ENCODE measurements at regions not wholly inside any gene's neighbourhood (a gene's known extent, or its start where the extent isn't known, plus 50 kb on each side); places are given as distances from the start of the nearest gene placed in this dataset.

DNA sequence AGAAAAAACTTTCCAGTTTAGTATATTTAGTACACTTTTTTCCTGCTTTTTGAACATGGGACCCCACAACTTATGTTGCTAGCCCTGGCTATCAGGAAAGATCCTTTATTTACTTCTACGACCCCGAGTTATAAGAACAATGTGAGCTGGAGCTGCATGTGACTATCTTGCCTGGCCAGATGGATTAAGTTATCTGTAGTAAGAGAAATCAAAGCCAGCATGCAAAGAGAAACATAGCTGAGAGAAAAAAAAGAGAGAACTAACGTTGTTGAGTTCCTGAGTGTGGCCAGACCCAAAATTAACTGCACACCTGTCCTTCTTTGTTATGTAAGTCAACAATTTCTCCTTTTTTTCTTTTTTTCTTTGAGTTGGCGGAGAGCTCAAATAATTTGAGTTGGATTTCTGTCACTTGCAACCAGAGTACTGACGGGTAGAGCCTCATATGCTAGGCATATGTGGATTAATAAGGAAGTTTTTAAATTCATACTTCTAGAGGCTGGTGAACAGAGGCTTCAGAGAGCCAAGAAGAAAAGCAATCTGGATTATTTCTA, 219.5 kb downstream of the HACE1 start:
- TF ChIP-seq, protein P1, sequence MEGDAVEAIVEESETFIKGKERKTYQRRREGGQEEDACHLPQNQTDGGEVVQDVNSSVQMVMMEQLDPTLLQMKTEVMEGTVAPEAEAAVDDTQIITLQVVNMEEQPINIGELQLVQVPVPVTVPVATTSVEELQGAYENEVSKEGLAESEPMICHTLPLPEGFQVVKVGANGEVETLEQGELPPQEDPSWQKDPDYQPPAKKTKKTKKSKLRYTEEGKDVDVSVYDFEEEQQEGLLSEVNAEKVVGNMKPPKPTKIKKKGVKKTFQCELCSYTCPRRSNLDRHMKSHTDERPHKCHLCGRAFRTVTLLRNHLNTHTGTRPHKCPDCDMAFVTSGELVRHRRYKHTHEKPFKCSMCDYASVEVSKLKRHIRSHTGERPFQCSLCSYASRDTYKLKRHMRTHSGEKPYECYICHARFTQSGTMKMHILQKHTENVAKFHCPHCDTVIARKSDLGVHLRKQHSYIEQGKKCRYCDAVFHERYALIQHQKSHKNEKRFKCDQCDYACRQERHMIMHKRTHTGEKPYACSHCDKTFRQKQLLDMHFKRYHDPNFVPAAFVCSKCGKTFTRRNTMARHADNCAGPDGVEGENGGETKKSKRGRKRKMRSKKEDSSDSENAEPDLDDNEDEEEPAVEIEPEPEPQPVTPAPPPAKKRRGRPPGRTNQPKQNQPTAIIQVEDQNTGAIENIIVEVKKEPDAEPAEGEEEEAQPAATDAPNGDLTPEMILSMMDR (IDR thresholded peaks at IDR 0.05; ENCODE audit: partially characterized antibody, unreplicated experiment) = no peak
- no peak overlapping the region for H3K4me3 Mint-ChIP-seq (ENCODE audit: unreplicated experiment)
- no peaks in the 10 kb centered on the region for H3K27me3 Mint-ChIP-seq (ENCODE audit: unreplicated experiment)
- peaks cover 2% of the 10 kb centered on the region for H3K4me1 Mint-ChIP-seq (ENCODE audit: low read depth, unreplicated experiment)
- H3K27ac Mint-ChIP-seq (ENCODE audit: unreplicated experiment) = no peak overlapping the region
- no peaks in the 10 kb centered on the region for H3K36me3 Mint-ChIP-seq (ENCODE audit: unreplicated experiment)
- no peaks in the 10 kb centered on the region for H3K9me3 Mint-ChIP-seq (ENCODE audit: unreplicated experiment)
- DNase-seq = no peak

DNA sequence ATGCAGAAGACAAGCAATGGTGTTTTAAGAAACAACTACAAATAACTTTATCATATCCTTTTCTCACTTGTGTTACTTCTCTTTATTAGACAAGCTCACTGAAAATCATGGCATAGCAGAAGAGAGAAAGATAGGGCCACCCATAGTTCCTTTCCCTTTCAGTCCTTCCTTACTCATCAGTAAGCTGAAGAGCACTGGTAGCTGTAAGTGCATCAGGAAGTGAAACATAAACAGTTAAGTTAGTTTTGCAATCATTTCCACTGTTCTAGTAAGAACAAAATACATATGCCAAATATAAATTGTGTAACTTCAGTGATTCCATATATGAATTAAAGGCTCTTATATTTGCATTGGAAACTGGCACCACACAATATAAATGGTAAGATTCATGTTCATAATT, 220.1 kb downstream of the HACE1 start:
- Mint-ChIP-seq H3K9me3 (ENCODE audit: unreplicated experiment) (no peaks in the 10 kb centered on the region), H3K4me3 (ENCODE audit: unreplicated experiment) (no peak overlapping the region), H3K27me3 (ENCODE audit: unreplicated experiment) (no peaks in the 10 kb centered on the region), H3K36me3 (ENCODE audit: unreplicated experiment) (no peaks in the 10 kb centered on the region), H3K27ac (ENCODE audit: unreplicated experiment) (no peak overlapping the region), H3K4me1 (ENCODE audit: low read depth, unreplicated experiment) (peaks cover 2% of the 10 kb centered on the region)
- DNase-seq = no peak
- TF ChIP-seq, protein P1 (IDR thresholded peaks at IDR 0.05; ENCODE audit: partially characterized antibody, unreplicated experiment) = no peak

DNA sequence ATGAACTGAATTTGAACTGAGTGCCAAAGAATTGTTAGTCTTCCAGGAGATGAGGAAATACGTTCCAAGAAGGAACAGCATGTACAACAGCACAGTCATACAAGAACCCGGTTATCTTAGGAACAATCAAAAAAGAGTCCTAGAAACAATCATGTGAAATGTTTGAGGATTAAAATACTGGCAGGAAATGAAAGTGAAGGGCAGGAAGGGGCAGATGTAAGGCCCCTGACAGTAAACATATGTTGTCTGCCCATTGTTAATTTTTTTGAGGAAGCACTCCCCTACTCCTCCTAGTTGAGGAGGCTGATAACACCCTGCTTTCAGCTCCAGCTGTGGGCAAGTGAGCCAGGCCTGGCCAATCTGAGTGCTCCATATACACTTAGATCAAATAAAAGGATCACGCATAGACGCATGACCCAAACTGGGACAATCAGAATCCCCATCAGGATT, 220.9 kb downstream of the HACE1 start:
- Mint-ChIP-seq H3K36me3 (ENCODE audit: unreplicated experiment) (no peaks in the 10 kb centered on the region), H3K4me1 (ENCODE audit: low read depth, unreplicated experiment) (peaks cover 2% of the 10 kb centered on the region), H3K9me3 (ENCODE audit: unreplicated experiment) (no peaks in the 10 kb centered on the region), H3K27ac (ENCODE audit: unreplicated experiment) (no peak overlapping the region), H3K4me3 (ENCODE audit: unreplicated experiment) (no peak overlapping the region), H3K27me3 (ENCODE audit: unreplicated experiment) (no peaks in the 10 kb centered on the region)
- no peak for DNase-seq
- TF ChIP-seq, protein P1 (IDR thresholded peaks at IDR 0.05; ENCODE audit: partially characterized antibody, unreplicated experiment) = no peak

DNA sequence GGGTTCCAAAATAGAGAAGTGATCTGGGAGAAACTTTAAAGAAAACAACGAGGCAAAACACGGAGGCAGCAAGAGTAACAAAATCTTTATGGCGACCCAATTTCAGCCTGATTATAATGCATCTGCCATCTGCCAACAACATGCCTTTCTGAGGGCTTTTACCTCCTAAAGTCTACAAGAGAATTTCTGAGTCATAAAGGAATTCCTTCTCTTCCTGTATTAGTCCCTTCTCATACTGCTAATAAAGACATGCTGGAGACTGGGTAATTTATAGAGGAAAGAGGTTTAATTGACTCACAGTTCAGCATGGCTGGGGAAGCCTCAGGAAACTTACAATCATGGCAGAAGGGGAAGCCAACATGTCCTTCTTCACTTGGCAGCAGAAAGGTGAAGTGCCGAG, 226.6 kb downstream of the HACE1 start:
- H3K4me3 Mint-ChIP-seq (ENCODE audit: unreplicated experiment) = no peak overlapping the region
- DNase-seq = no peak
- no peaks in the 10 kb centered on the region for H3K36me3 Mint-ChIP-seq (ENCODE audit: unreplicated experiment)
- H3K27ac Mint-ChIP-seq (ENCODE audit: unreplicated experiment) = no peak overlapping the region
- H3K4me1 Mint-ChIP-seq (ENCODE audit: low read depth, unreplicated experiment) = no peaks in the 10 kb centered on the region
- H3K9me3 Mint-ChIP-seq (ENCODE audit: unreplicated experiment) = no peaks in the 10 kb centered on the region
- H3K27me3 Mint-ChIP-seq (ENCODE audit: unreplicated experiment) = no peaks in the 10 kb centered on the region
- TF ChIP-seq, protein P1 (IDR thresholded peaks at IDR 0.05; ENCODE audit: partially characterized antibody, unreplicated experiment) = no peak

DNA sequence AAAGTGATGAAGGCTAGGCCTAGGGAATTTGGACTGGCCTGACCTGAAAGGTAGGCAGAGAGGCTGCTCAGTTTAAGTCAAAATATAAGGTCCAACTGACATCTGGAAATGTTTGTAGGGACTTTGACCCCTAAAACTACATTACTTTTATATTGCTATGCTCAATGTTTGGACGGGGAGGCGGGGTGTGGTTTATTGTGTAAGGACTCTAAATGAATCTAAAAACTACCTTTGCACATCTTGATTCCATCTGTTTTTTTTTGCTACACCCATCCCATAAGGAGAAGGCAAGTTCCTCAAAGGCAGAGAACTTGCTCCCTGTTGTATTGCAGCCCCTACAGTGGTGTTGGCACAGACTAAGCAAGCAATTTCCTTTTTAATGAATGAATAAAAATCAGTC, 227.1 kb downstream of the HACE1 start:
- Mint-ChIP-seq H3K4me1 (ENCODE audit: low read depth, unreplicated experiment) (no peaks in the 10 kb centered on the region), H3K27me3 (ENCODE audit: unreplicated experiment) (no peaks in the 10 kb centered on the region), H3K4me3 (ENCODE audit: unreplicated experiment) (no peak overlapping the region), H3K36me3 (ENCODE audit: unreplicated experiment) (no peaks in the 10 kb centered on the region), H3K9me3 (ENCODE audit: unreplicated experiment) (no peaks in the 10 kb centered on the region), H3K27ac (ENCODE audit: unreplicated experiment) (no peak overlapping the region)
- TF ChIP-seq, protein P1 (IDR thresholded peaks at IDR 0.05; ENCODE audit: partially characterized antibody, unreplicated experiment) = no peak
- no peak for DNase-seq

Data from glutamatergic neuron (in vitro differentiated cells).